ENCODE measurements at regions not wholly inside any gene's neighbourhood (a gene's known extent, or its start where the extent isn't known, plus 50 kb on each side); places are given as distances from the start of the nearest gene placed in this dataset.

GRCh38 chr17:79395066-79395465 lies 215.8 kb downstream of the RBFOX3 start:
- DNase-seq (ENCODE audit: low spot score): no peak

GRCh38 chr17:79393358-79394052 lies 217.3 kb downstream of the RBFOX3 start:
- DNase-seq (ENCODE audit: low spot score): peak; percentile 44

- no peak for DNase-seq (ENCODE audit: low spot score)
Observed at GRCh38 chr17:79392598-79392997, 218.3 kb downstream of the RBFOX3 start.

- DNase-seq (ENCODE audit: low spot score): peak; percentile 53
Observed at GRCh38 chr17:79391376-79392233, 219.2 kb downstream of the RBFOX3 start.

- no peak for DNase-seq (ENCODE audit: low spot score)
Observed at GRCh38 chr17:79389896-79390295, 221.0 kb downstream of the RBFOX3 start.

GRCh38 chr17:79388556-79389295 lies 222.1 kb downstream of the RBFOX3 start:
- DNase-seq (ENCODE audit: low spot score): no peak

- DNase-seq (ENCODE audit: low spot score): no peak
Observed at GRCh38 chr17:79387783-79388182, 223.1 kb downstream of the RBFOX3 start.

GRCh38 chr17:79385962-79386563 lies 224.8 kb downstream of the RBFOX3 start:
- DNase-seq (ENCODE audit: low spot score): no peak

- no peak for DNase-seq (ENCODE audit: low spot score)
Observed at GRCh38 chr17:79382313-79382712, 228.5 kb downstream of the RBFOX3 start.

GRCh38 chr17:79379700-79380445 lies 231.0 kb downstream of the RBFOX3 start:
- no peak for DNase-seq (ENCODE audit: low spot score)

- no peak for DNase-seq (ENCODE audit: low spot score)
Observed at GRCh38 chr17:79377230-79377786, 233.5 kb downstream of the RBFOX3 start.

- DNase-seq (ENCODE audit: low spot score): no peak
Observed at GRCh38 chr17:79374807-79375206, 236.0 kb downstream of the RBFOX3 start.

- no peak for DNase-seq (ENCODE audit: low spot score)
Observed at GRCh38 chr17:79374087-79374689, 236.7 kb downstream of the RBFOX3 start.

- DNase-seq (ENCODE audit: low spot score): no peak
Observed at GRCh38 chr17:79372470-79373238, 238.2 kb downstream of the RBFOX3 start.

GRCh38 chr17:79371984-79372383 lies 238.9 kb downstream of the RBFOX3 start:
- DNase-seq (ENCODE audit: low spot score): no peak

GRCh38 chr17:79370594-79370993 lies 240.3 kb downstream of the RBFOX3 start:
- no peak for DNase-seq (ENCODE audit: low spot score)

GRCh38 chr17:79370126-79370525 lies 240.7 kb downstream of the RBFOX3 start:
- DNase-seq (ENCODE audit: low spot score): no peak

- no peak for DNase-seq (ENCODE audit: low spot score)
Observed at GRCh38 chr17:79369532-79369931, 241.3 kb downstream of the RBFOX3 start.

- no peak for DNase-seq (ENCODE audit: low spot score)
Observed at GRCh38 chr17:79369001-79369400, 241.8 kb downstream of the RBFOX3 start.

GRCh38 chr17:79368521-79368920 lies 242.3 kb downstream of the RBFOX3 start:
- DNase-seq (ENCODE audit: low spot score): no peak
